ENCODE measurements at regions not wholly inside any gene's neighbourhood (a gene's known extent, or its start where the extent isn't known, plus 50 kb on each side); places are given as distances from the start of the nearest gene placed in this dataset.

DNA sequence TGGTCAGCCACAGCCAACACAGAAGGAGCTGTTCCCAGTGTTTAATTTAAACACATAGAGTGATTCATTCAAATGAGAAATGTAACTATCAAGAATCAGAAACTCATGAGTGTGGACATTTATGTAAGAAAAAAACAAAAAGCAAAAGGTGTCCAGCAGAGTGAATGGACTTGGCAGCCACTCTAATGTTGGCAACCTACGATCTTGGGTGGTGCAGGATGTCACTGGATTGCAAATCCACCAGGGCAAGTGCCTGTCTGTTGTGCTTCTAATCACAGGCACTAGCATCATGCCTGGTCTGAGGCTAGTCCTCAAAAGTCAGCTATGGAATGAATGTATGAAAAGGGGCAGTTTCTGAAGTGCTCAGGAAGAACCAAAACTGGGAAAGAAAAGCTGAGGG, 277.7 kb upstream of the CLNK start:
- no peak for TF ChIP-seq MAX (IDR thresholded peaks at IDR 0.05)
- TF ChIP-seq CTCF (IDR thresholded peaks at IDR 0.05; ENCODE audit: low read depth, low read length, missing input control): no peak
- no peak for TF ChIP-seq TAF1 (conservative IDR thresholded peaks at IDR 0.05)
- TF ChIP-seq JUND (IDR thresholded peaks at IDR 0.05): no peak
- TF ChIP-seq, protein P1, sequence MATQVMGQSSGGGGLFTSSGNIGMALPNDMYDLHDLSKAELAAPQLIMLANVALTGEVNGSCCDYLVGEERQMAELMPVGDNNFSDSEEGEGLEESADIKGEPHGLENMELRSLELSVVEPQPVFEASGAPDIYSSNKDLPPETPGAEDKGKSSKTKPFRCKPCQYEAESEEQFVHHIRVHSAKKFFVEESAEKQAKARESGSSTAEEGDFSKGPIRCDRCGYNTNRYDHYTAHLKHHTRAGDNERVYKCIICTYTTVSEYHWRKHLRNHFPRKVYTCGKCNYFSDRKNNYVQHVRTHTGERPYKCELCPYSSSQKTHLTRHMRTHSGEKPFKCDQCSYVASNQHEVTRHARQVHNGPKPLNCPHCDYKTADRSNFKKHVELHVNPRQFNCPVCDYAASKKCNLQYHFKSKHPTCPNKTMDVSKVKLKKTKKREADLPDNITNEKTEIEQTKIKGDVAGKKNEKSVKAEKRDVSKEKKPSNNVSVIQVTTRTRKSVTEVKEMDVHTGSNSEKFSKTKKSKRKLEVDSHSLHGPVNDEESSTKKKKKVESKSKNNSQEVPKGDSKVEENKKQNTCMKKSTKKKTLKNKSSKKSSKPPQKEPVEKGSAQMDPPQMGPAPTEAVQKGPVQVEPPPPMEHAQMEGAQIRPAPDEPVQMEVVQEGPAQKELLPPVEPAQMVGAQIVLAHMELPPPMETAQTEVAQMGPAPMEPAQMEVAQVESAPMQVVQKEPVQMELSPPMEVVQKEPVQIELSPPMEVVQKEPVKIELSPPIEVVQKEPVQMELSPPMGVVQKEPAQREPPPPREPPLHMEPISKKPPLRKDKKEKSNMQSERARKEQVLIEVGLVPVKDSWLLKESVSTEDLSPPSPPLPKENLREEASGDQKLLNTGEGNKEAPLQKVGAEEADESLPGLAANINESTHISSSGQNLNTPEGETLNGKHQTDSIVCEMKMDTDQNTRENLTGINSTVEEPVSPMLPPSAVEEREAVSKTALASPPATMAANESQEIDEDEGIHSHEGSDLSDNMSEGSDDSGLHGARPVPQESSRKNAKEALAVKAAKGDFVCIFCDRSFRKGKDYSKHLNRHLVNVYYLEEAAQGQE (IDR thresholded peaks at IDR 0.05): no peak
- TF ChIP-seq RAD21 (IDR thresholded peaks at IDR 0.05): no peak
- TF ChIP-seq FOXA2 (IDR thresholded peaks at IDR 0.05): no peak
- no peak for TF ChIP-seq EGR1 (IDR thresholded peaks at IDR 0.05; ENCODE audit: low read depth in 2 of 2)
- no peak for TF ChIP-seq NR2F2 (IDR thresholded peaks at IDR 0.05)
- TF ChIP-seq YY1 (IDR thresholded peaks at IDR 0.05): no peak
- no peak for TF ChIP-seq ZBTB33 (IDR thresholded peaks at IDR 0.05)
- no peak for TF ChIP-seq ATF3 (IDR thresholded peaks at IDR 0.05)
- TF ChIP-seq GABPA (IDR thresholded peaks at IDR 0.05 in 1 of 2, conservative IDR thresholded peaks at IDR 0.05 in 1 of 2): no peak

Measured in liver (tissue), 3 donors.